RPMI8226 (cell line): ENCODE measurements at regions not wholly inside any gene's neighbourhood (a gene's known extent, or its start where the extent isn't known, plus 50 kb on each side); places are given as distances from the start of the nearest gene placed in this dataset.

Experiments
- DNase-seq: peaks from one replicate; pipeline ENCODE4 v3.0.0-alpha.2; 2015

DNA sequence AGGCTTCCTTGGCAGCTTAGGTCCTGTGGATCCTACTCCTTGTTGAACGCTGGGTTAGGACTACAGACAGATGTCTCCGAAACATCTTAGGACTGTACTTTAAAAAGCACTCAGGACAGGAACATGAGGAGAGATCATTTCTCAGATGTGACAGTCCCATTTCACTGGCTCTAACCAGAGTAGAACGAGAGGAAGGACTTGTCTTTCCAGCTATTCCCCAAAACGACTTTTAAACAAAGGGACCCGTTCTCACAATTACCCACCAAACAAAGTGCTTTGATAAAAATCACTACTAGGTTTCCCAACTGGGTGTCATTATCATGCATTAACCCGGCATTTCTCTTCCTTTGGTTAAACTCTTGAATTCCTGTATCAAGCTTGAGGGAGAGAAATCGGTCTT is 84.7 kb upstream of the BARX2 start:
- no peak for DNase-seq

- DNase-seq: no peak
Observed at GRCh38 chr11:129289350-129290040, 86.2 kb upstream of the BARX2 start.

- no peak for DNase-seq
Observed at GRCh38 chr11:129287920-129288319, 87.7 kb upstream of the BARX2 start.

GRCh38 chr11:129286813-129287212 is 88.8 kb upstream of the BARX2 start:
- DNase-seq: no peak

GRCh38 chr11:129285402-129285786 is 90.3 kb upstream of the BARX2 start:
- DNase-seq: no peak

GRCh38 chr11:129283141-129283540 is 91.0 kb upstream of the ARHGAP32 start:
- no peak for DNase-seq

DNA sequence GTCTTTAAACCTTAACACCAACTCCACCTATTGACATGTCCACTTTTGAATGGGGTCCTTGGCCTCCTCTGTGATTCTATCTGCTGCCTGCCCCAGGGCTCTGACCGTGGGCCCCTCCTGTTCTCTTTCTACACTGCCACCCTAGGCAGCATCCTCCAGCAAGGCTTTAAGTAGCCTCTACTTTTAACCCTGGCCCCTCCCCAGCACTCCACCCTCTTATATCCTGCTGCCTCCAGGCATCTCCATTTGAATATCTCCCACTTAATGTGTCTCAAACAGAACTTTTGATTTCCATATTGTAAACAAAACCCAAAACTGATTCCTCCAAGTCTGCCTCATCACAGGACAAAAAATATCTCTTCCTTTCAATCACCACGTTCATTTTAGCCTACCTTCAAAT is 90.5 kb upstream of the ARHGAP32 start:
- DNase-seq: no peak

- no peak for DNase-seq
Observed at GRCh38 chr11:129281471-129282415, 89.6 kb upstream of the ARHGAP32 start.

GRCh38 chr11:129280027-129280811 is 88.1 kb upstream of the ARHGAP32 start:
- no peak for DNase-seq

DNA sequence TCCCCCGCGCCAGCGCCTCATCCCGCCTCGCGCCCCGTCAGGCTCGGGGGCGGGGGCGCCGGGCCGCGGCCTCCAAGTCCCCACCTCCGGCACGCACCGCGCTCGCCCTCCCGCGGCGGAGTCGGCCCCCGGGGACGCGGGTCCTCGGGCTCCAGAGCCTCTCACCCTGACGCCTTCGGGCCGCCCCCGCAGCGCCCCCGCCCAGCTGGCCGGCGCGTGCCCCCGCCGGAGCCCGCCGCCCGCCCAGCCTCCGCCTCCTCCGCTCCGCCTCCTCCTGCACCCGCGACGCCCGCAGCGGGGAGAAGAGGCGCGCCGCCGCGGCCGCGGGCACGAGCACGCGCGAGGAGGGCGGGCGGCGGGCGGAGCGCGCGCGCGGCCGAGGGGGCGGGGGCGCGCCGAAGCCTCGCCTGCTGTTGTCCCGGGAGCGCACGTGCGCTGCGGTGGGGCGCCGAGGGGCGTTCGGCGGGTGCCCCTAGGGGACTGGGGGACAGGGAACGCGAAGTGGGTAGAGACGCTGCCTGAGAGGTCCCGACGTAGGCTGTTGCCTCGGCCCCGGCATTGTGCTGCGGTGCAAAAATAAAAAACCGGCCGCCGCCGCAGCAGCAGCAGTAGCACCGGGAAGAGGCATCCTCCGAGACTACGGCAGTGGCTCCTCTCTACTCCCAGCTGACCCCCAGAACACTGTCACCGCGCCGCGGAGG is 87.4 kb upstream of the ARHGAP32 start:
- DNase-seq: peak; percentile 73

- peak; percentile 6 for DNase-seq
Observed at GRCh38 chr11:129278586-129279319, 86.6 kb upstream of the ARHGAP32 start.

- no peak for DNase-seq
Observed at GRCh38 chr11:129277198-129277843, 85.2 kb upstream of the ARHGAP32 start.

- DNase-seq: no peak
Observed at GRCh38 chr11:129275828-129276227, 83.7 kb upstream of the ARHGAP32 start.

DNA sequence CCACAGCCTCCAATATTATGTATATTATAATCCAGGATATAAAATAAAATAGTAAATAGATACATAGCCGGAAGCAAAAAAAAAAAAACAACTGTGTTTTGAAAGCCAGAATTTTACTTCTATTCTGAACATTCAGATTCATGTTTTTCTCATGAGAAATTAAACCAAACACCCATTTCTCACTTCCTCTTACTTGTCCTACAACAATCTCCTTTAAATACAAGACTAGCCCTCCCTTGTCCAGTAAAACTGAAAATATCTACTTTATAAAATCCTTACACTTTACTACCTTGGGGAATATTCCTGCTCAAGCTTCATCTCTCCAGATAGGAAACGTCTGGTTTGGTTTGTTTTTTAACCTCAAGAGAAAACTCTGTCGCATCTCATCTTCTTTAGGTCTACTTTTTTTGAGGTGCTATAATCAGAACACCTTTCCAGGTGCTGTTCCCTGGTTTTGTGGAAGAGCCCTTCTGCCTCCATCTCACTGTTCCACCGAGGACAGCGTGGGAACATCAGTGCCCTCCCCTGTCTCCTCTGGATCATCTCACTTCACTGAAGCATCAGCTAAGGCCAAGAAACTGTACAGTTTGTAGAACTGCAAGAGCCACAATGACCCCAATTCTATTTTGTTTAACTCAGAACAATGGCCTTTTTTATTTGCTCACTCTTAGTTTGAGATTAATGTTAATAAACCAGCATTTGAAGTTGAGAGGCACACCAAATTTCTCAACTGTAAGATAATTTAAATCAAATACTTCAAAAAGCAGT is 82.0 kb upstream of the ARHGAP32 start:
- DNase-seq: no peak

GRCh38 chr11:129273322-129273721 is 81.2 kb upstream of the ARHGAP32 start:
- no peak for DNase-seq

- DNase-seq: no peak
Observed at GRCh38 chr11:129271030-129271429, 78.9 kb upstream of the ARHGAP32 start.

DNA sequence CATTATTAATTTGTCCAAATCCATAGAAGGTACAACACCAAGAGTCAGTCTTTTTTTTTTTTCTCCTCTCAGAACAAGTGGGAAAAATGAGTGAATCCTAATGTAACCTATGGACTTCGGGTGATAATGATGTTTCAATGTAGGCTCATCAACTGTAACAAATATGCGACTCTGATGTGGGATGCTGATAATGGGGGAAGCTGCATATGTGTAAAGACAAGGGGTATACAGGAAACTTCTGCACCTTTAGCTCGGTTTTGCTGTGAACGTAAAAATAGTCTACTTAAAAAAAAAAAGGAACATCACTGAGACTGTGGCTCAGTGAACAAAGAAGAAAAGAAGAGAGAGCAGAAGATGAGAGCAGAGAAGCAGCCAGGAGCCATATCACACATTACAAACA is 78.3 kb upstream of the ARHGAP32 start:
- DNase-seq: no peak

GRCh38 chr11:129268371-129268770 is 76.2 kb upstream of the ARHGAP32 start:
- no peak for DNase-seq

DNA sequence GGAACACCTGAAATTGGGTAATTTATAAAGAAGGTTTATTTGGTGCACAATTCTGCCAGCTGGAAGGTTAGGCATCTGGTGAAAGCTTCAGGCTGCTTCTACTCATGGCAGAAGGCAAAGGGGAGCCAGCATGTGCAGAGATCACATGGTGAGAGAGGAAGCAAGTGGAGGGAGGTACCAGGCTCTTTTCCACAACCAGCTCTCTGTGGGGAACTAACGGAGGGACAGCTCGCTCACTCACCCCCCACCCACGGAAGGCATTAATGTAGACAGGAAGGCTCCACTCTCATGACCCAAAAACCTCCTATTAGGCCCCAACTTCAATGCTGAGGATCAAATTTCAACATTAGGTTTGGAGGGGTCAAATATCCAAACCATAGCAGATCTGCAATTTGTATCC is 75.6 kb upstream of the ARHGAP32 start:
- DNase-seq: no peak

GRCh38 chr11:129266536-129266935 is 74.4 kb upstream of the ARHGAP32 start:
- DNase-seq: no peak
